Hematopoietic multipotent progenitor cell treated with erythropoietin and hydrocortisone succinate and interleukin-3 and kit ligand, for 6 days (in vitro differentiated cells): ENCODE measurements at regions not wholly inside any gene's neighbourhood (a gene's known extent, or its start where the extent isn't known, plus 50 kb on each side); places are given as distances from the start of the nearest gene placed in this dataset.
"Not testable (repeated sequence)": the region's sequence is repeated elsewhere in the genome, so short reads cannot be mapped to it uniquely, and the experiment has no call there.

Experiments
- DNase-seq: peaks from one replicate; pipeline ENCODE4 v3.0.0-alpha.2; 2015

DNA sequence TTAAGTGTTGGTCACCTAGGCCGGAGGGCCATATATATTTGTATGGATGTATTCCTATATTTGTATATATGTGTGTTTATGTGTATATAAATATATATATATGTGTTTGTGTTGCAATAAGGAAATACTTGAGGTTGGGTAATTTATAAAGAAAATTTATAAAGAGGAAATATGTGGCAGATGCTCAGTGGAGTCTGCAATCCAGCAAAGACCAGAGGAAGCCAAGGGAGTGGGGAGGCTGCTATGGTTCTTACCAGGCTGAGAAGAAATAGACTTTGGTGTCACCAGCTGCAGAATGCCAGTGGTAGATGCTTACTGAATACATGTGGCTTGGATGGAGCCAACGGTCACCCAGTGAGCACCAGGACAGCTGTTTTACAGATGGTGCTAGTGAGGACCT lies 97.4 kb upstream of the ELOVL5 start:
- peak; percentile 34 for DNase-seq

DNA sequence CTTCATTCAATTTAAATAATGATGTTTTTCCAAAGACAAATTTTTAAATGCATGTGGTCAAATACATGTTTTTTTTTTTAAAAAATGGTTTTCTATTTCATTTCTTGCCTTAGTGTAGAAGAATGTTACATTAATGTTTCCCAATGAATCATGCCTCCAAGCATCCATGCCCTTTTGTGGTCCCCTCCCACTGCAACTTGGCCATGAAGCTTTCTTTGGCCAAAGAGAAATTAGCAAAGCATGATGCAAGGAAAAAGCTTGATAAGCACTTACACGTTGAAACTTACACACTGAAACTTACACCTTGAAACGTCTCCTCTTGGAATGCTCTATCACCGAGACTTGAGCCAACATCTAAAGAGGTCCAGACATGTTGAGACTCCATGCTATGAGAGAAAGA lies 93.0 kb upstream of the ELOVL5 start:
- no peak for DNase-seq

DNA sequence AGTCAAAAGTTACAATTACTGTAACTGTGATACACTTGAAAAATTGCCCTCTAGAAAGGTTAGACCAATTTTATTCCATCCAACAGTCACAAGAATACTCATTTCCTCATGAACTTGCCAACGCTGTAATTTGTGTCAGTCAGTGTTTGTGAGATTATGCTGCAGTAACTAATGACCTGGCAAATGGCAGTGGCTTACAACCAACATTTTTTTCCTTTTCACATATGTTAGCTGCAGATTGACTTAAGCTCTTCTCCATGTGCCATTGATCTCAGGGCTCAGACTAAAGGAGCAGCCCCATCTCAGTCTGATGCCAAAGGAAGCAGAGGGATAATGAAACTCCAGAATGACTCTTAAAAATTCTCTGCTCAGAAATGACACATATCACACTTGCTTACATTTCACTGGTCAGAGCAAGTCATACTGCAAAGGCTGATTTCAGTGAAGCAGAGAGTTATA lies 92.3 kb upstream of the ELOVL5 start:
- DNase-seq = no peak

GRCh38 chr6:53440336-53440945 lies 91.7 kb upstream of the ELOVL5 start:
- no peak for DNase-seq

GRCh38 chr6:53439556-53439955 lies 90.8 kb upstream of the ELOVL5 start:
- no peak for DNase-seq

DNA sequence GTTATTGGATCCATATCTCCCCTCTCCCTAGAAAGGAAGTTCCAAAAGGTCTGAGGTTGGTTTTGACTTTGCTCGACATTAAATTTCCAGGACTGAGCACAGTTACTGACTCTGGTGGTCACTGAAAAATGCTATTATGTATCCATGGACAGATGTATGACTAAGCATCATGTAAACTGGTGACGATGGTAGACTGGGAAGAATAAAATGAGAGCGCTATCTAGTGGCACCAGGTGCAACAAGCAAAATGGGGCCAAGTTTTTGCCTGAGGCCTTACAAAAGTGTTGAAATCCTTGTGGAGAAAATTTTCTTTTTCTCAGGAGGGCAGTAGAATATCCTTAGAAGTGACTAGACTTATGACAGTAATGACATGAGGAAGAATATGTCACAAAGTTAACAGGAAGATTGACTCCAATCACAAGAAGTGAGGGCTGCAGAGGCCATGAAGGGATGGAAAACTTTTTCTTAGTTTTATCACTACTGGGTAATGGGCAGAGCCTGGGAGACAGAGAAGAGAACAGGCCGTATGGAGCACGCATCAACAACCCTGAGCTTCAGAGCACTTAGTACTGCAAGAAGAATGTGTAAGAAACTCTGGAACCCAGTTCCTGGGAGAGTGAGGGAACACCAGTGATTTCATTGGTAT lies 88.9 kb upstream of the ELOVL5 start:
- peak; percentile 87 for DNase-seq

DNA sequence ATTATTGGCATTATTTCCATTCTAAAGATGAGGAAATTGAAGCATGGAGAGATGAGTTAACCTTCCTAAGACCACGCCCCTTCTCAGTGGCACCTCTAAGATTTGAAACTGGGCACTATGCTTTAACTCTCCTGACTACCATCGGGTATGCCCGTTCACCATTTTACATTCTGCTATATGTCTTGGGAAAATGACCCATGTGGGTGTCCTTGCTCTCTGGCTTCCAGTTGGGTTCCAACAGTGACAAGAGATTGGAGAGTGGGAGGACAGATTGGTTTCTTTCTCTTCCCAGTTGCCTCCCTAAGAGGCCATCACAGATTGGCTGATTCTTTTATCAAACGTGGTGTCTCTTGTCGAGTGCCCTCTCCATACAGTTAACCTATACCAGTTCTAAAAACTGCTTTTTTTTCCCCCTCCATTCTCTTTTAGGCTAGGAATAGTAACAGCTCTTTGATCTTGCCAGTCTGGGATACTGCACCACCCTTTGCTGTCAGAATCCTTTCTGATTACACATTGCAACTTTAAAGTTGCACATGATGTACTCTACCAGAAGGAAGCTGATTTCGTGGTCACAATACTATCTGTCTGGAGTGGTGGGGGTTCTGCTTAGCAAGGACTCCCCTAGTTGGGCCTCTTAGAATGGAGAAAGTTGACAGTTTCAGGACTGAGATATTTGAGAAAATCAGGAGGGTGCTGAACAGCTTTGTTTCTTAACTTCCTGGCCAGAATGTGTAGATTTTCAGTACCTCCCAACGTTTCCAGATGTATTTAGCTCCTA lies 88.0 kb upstream of the ELOVL5 start:
- DNase-seq = peak; percentile 17

GRCh38 chr6:53433951-53434285 lies 85.2 kb upstream of the ELOVL5 start:
- no peak for DNase-seq

DNA sequence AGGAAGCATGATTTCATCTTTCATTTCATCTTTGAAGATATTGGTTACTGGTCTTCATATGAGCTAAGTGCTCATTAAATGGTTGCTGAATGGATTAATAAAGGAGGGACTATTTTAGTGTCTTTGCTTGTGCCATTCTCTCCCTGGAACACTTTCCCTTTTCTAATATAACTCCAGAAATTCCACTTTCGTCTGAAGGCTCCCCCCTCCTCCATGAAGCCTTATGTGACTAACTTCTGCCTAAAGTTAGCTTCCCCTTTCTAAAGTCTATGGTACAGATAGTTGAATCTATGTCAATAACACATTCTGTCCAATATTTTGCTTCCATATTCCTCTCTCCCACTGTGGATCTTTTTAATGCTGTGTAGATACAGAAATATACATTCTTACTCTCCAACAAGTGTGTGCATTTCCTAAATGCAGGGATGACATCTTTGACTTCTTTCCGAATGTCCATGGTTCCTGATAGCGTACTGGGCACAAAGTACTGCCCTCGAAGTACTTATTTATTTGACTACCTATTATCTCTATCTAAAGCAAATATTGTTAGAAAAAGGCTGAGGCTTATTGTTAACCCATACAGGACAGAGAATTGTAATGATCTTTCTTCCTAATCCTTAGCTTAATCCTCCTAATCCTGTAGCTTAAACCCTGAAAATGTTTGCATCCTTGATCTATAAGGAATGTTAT lies 84.7 kb upstream of the ELOVL5 start:
- DNase-seq = no peak

GRCh38 chr6:53432318-53433161 lies 83.8 kb upstream of the ELOVL5 start:
- no peak for DNase-seq

DNA sequence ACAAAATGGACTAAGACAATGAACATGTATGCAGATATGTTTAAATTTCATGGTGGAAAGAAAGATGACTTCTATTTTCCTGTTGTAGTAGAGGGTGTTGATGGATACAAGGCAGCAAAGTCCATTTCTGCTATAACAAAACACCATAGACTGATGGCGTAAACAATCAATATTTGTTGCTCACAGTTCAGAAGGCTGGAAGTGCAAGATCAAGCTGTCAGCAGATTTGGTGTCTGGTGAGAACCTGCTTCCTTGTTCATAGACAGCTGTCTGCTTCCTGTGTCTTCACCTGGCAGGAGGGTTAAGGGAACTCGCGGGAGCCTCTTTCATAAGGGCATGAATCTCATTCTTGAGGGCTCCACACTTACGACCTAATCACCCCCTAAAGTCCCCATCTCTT lies 83.0 kb upstream of the ELOVL5 start:
- no peak for DNase-seq

DNA sequence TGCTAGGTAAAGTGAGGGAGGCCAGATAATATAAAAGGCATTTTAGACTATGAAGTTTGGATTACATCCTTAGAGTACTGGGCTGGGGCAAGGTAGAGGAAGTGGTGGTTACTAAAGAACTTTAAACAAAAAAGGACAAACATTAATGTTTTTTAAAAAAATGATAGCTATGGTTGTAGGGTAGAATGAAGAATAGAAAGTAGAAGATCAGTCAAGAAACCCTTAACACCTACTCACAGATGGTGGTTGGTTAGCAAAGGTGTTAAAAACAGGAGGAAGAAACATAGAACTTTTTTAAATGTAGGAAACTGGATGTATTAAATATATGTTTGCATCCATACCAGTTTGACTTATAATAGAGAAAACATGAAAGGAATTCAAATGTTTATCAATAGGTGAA lies 80.7 kb upstream of the ELOVL5 start:
- DNase-seq = no peak

DNA sequence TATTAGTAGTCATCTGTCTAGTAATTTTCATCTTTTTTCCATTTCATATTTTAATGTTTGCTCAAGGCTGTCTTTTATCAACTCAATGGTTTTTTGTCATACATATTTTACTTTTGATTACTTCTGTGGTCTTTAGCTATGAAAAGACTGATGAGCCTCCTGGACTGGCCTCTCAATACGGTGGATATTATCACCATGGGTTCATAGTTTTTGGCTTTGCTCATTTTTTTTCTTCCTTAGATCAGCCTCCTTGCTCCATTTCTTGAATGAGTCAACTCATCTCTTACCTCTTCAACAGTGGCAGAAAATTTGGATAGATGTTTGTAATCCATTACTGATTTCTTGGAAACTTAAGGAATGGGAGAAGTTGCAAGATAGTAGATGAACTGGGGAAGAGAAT lies 80.1 kb upstream of the ELOVL5 start:
- DNase-seq = no peak

GRCh38 chr6:53426667-53427270 lies 78.0 kb upstream of the ELOVL5 start:
- no peak for DNase-seq

DNA sequence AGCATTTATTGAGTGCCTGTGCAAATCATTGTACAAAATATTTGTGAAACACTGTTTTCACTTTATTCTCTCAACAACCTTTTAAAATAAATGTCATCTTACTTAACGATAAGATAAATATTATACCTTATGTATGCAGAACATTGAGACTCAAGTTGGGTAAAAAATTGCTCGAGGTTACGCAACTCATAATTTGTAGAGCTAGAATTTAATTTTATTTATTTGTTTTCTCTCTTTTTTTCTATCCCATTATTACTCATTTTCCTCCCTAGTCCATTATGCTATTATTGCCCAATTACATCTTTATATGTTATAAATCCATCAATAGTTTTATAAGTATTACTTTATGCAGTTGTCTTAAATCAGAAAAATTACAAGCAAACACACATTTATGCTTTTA lies 77.4 kb upstream of the ELOVL5 start:
- no peak for DNase-seq

DNA sequence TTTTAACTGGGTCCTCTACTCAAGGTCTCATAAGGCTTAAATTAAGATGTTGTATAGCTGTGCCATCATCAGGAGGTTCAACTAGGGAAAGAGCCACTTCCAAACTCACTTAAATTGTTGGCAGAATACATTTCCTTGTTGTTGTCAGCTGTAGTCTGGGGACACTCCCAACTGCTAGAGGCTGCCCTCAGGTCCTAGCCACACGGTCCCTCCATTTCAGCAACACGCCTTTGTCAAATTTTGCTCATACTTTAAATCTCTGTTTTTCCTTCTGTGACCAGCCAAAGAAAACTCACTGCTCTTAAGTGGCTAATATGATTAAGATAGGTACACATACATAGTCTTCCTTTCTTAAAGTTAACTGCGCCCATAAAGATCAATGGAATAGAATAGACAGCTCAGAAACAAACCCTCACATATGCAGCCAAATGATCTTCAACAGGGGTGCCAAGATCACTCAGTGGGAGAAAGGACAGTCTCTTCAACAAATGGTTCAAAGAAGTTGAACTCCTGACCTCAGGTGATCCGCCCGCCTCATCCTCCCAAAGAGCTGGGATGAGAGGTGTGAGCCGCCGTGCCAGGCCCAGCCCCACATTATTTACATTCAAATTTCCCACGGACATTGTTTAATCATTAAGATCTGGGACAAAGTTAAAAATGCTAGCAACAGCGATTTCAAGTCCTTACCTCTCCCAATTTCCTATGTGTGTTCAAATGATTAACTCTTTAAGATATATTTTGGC lies 76.4 kb upstream of the ELOVL5 start:
- no peak for DNase-seq

DNA sequence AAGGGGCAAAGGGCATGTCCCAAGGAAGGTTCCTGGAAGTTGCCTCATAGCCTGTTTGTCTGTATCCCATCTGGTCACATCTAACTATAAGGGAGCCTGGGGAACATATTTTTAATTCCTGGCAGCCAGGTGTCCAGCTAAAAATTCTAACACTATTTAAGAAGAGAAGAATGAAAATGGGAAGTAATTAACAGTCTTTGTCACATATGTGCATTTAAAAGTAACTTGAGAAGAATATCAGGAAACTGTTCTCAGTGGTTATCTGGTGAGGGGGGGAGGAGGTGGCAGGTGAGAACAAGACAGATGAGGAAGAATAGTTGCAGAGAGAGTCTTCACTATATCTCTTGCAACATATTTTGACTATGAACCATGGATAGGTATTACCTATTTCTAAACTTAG lies 75.5 kb upstream of the ELOVL5 start:
- DNase-seq = no peak

DNA sequence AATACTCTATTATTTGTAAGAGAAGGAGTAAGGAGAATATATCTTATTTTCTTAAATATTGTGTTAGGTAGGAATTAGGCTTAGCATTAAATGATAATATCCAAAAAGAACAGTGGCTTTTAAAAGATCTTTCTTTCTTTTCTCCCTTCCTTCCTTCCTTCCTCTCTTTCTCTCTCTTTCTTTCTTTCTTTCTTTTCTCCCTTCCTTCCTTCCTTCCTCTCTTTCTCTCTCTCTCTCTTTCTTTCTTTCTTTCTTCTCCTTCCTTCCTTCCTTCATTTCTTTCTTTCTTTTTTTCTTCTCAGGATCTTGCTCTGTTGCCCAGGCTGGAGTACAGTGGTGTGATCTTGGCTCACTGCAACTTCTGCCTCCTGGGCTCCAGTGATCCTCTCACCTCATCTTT lies 74.8 kb upstream of the ELOVL5 start:
- DNase-seq = not testable (repeated sequence)

GRCh38 chr6:53419026-53419425 lies 70.3 kb upstream of the ELOVL5 start:
- DNase-seq = no peak

GRCh38 chr6:53418288-53418687 lies 69.5 kb upstream of the ELOVL5 start:
- no peak for DNase-seq

GRCh38 chr6:53417141-53417540 lies 68.4 kb upstream of the ELOVL5 start:
- DNase-seq = no peak

DNA sequence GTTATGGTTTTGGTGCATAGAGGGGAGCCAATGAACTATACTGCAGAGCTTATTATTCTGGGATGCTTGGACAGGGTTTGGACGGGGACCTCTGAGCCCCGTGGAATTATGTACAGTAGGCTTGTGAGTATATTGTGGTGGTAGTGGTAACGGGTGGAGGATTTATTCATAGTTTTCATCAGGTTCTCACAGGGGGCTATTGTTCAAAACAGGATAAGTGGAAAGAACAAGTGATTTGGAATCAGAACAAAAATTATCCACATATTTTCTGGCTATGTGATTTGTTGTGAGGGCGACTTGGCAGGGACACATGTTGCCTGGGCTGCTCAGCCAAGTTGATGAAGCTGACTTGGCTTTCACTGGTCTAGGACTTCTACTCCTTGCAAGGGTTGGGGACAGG lies 64.6 kb upstream of the ELOVL5 start:
- DNase-seq = no peak
